ENCODE measurements at regions not wholly inside any gene's neighbourhood (a gene's known extent, or its start where the extent isn't known, plus 50 kb on each side); places are given as distances from the start of the nearest gene placed in this dataset.

DNA sequence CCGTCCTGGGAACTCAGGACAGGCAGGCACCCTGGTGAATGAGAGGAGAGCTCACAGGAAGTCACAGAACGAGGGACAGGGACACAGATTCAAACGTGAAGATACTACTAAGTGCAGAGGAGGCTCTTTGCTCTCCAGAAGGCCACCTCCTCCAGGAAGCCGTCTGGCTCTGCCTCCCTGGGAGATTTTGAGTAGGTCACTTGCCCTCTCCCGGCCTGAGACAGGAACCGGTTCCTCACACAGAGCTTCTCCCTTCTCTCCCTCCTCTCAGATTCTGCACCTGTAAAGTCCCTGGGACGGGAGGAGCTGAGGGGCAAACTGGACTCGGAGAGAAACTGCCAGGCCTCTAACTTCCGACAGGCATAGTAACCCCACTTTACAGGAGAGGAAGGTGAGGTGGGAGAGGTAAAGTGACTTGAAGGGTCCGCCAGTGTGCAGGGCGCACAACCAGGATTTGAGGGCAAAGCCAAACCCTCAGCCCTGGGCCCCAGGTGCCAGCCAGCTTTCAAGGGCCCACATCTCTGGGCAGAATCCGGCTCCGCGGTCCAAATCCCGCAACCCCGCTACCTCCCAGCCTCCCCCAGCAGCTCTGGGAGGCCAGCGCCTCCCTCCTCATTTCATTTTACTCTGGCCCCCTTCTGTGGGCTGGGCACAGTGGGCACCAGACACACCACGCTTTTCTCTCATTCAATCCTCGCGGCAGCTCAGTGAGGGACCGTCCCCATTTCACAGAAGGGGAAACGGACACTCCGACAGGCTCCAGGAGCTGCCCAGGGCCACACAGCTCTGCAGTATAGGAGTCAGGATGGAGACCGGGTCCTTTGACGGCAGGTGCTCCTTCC is 150.2 kb downstream of the SMAD6 start:
- no peak for TF ChIP-seq GATA2 (IDR thresholded peaks at IDR 0.05; ENCODE audit: low read depth, low read length)
- no peak for TF ChIP-seq GATA3 (IDR thresholded peaks at IDR 0.05; ENCODE audit: low read depth, low read length)

DNA sequence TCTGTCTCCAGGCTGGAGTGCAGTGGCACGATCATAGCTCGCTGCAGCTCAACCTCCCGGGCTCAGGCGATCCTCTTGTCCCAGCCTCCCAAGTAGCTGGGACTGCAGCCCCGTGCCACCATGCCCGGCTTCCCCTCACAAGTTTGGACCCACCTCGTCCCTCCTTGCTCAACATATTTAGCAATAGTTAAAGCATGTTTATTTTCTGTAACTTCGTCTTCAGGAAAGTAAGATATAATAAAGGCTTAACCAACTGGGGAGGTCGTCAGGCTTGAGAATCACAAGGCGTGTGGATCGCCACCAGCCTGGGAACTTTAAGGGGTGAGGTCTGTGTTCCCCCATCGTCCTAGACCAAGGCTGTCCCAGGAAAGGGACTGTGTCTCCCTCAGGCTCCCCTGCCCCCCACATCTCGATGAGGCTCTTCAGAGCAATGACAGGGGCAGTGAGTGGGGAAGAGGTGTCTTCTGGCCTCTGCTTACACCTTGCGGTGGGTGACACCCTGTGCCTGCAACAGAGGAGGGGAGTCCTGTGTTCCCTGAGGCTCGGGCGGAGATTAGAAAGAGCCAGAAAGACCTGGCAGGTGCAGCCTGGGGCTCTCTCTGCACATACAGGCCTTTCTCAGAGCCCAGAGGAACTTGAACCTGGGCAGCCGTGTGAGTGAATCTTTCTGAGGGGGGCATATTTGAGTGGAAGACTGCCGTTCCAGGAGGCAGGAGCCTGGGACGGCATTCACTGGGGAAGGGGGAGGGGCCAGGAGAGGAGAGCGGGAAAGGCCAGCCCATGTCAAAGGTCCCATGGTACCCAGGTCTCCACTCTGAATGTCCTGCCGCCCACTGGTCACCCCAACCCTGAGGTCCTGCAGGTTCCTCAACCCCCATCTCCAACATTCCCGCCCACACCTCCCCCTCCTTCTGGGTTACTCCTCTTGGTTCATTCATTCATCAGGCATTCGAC is 152.3 kb downstream of the SMAD6 start:
- no peak for TF ChIP-seq GATA3 (IDR thresholded peaks at IDR 0.05; ENCODE audit: low read depth, low read length)

DNA sequence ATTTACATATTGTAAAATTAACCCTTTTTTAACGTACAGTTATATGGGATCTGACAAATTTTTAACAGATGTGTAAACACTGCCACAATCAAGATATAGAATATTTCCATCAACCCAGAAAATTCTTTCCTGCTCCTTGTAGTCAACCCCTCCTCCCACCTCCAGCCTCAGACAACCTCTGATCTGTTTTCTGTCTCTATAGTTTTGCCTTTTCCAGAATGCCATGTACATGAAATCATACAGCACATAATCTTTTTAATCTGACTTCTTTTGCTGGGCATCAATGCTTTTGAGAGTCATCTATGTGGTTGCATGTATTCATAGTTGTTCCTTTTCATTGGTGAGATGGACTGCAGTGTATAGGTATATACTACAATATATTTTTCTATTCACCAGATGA is 153.0 kb downstream of the SMAD6 start:
- TF ChIP-seq GATA2 (IDR thresholded peaks at IDR 0.05; ENCODE audit: low read depth, low read length) (no peak), GATA3 (IDR thresholded peaks at IDR 0.05; ENCODE audit: low read depth, low read length) (no peak)

DNA sequence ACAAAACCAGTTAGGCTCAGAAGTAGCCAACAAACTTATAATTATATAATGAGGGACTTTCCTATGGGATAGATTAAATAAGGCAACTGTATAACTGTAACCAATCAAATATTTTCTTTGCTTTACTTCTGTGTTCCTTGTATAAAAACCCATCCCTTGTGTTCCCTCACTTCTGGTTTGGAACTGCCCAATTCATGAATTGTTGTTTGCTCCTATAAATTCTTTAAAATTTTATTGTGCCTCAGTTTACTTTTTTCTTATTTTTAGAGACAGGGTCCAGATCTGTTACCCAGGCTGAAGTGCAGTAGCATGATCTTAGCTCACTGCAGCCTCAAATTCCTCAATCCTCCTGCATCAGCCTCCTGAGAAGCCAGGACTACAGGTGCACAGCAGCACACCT is 155.7 kb downstream of the SMAD6 start:
- TF ChIP-seq GATA3 (IDR thresholded peaks at IDR 0.05; ENCODE audit: low read depth, low read length) (no peak), GATA2 (IDR thresholded peaks at IDR 0.05; ENCODE audit: low read depth, low read length) (no peak)

DNA sequence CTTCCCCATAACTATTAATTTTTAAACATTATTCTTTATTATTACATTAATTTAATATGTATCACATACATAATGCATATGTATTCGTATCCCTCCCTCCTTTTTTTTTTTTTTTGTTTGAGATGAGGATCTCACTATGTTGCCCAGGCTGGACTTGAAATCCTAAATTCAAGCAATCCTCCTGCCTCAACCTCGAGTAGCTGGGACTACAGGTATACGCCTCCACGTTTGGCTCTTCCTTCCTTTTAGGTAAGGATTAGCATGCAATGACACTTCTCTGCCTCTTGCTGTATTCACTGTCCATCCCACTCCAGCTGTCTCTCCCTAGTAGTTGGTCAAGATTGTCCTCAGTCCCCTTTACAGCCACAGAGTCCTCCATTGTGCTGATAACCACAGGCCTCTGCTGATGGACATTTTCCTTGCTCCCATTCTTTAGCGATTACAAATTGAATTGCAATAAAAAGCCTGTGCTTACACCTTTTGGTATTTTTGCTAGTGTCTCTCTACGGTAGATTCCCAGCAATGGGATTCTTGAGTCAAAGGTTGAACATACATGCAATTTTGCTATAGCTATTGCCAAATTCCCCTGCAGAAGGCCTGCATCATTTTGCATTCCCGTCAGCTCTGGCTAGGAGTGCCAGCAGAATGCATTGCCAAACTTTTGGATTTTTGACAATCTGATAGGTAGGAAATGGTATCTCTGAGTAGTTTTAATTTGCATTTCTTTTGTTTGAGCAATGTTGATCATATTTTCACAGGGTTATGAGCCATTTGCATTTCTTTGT is 156.6 kb downstream of the SMAD6 start:
- TF ChIP-seq GATA2 (IDR thresholded peaks at IDR 0.05; ENCODE audit: low read depth, low read length) (no peak), GATA3 (IDR thresholded peaks at IDR 0.05; ENCODE audit: low read depth, low read length) (no peak)

DNA sequence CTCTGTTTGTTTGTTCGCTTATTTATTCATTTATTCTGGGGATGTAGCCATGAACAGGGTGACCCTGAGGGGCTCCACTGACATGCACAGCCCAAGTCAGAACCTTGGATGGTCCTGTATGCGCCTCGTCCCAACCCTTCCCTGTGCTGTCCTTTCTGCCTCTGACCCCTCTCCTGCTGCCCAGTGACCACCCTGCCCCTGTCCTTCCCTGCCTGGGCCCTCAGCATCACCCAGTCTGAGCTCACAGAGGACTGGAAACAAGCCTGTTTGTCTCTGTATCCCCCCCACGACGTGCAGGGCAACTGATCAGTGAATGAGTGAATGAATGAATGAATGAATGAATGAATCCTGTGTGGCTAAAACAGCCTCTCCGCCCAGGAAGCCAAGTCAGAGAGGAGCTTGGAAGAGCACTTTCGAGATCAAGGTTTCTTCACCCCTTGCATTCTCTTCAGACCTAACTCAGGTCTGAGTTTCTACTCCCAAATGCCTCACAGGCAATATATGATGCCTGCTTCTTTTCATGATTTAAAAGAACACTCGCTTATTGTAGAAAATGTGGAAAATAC is 157.7 kb downstream of the SMAD6 start:
- TF ChIP-seq GATA2 (IDR thresholded peaks at IDR 0.05; ENCODE audit: low read depth, low read length) (no peak), GATA3 (IDR thresholded peaks at IDR 0.05; ENCODE audit: low read depth, low read length) (no peak)

DNA sequence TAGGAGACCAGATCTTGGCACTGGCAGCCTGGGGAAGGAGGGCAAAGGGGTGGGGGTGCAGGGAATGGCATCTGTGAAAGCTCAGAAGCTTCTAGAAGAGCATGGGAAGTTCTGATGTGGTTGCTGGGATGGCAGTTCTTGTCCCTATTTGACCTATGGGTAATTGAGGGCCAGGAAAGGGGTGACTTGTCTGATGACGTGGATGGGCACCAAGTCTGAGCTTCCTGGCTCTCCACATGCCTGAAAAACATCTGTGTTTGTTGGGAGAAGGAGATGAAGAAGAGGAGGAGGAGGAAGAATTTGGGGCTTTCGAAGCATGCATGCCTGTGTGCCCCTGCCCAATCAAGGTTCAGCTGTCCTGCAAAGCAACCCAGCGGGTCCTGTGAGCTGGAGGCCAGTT is 158.8 kb downstream of the SMAD6 start:
- TF ChIP-seq GATA3 (IDR thresholded peaks at IDR 0.05; ENCODE audit: low read depth, low read length) (no peak), GATA2 (IDR thresholded peaks at IDR 0.05; ENCODE audit: low read depth, low read length) (no peak)

DNA sequence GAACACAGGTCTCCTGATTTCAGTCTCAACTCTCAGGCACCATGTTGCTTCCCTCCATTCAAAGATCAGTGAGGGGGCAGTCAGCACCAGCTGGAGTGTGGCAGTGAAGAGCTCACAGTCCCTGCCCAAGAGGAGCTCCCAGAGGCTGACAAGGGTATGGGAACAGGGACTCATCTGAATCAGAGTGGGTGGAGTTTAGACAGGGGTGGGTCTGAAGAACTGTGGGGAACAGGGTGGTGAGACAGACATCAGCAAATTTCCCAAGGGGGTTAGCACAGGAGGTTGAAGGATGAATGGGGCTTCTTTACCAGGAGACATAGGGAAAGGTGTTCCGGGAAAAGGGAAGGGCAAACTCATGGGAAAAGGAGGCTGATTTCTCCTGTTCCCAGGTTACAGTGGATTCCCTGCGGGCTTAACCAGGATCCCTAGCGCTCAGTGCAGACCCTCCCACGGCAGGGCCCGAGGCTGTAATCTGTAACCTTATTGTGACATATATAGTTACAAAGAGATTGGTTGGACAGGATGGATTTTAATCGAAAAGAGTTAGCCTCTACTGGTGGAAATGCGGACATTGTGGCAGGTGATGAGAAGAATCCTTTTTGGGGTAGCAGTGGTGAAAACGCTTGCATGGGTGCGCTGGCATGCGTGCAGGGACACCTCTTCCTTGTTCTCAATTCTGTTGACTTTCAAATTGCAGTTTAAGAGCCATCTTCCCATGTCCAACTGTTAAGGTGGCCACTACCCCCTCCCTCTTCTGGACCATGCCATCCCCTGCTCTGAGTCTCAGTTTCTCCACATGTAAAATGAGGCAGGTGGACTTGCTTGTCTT is 160.3 kb downstream of the SMAD6 start:
- TF ChIP-seq GATA3 (IDR thresholded peaks at IDR 0.05; ENCODE audit: low read depth, low read length) (no peak), GATA2 (IDR thresholded peaks at IDR 0.05; ENCODE audit: low read depth, low read length) (no peak)

DNA sequence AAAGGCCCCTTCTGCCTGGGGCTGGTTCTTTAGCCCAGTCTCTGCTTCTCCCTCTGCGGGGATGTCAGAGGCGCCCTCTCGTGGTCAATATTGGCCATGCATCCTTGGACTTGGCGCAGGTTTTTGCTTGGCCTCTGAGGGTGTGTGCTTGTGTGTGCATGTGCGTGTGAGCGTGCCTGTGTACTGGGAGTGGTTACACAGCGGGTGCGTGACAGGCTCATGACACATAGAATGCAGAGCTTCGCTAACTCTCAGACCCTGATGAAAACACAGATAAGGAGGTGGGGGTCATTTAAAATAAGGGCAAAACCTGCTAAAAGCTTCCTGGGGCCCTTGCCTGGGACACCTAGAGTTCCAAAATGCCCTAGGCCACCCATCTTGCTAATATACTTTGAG is 160.9 kb downstream of the SMAD6 start:
- TF ChIP-seq GATA3 (IDR thresholded peaks at IDR 0.05; ENCODE audit: low read depth, low read length) (no peak), GATA2 (IDR thresholded peaks at IDR 0.05; ENCODE audit: low read depth, low read length) (no peak)

DNA sequence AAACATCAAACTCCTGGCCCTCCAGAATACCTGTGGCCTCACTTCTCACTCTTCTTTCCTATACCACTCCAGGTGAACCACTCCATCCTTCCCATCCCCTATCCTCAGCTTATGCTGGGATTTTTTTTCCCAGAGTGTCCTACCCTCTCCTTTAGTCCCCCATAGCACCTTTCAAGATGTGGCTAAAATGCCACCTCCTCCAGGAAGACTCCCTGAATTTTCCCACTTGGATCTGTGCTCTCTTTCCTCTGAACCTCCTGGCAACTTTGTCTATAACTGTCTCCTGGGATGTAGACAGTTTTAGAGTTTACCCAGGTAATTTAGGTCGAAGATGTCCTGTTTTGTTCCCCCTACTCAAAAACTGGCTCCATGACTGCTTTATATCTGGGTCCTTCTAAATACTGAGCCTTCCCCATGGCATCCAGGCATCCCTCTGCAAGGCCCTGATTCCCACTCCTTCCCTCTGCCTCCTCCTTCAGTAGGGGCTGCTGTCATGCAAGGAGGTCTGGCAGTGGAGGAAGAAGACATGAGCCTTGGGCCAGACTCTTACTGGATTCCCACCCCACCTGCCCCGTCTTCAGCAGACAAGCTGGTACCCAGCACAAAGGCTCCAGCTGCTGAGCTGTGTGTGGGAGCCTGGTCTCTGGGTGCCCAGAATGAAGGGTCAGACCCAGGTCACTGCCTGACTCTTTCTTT is 161.5 kb downstream of the SMAD6 start:
- no peak for TF ChIP-seq GATA3 (IDR thresholded peaks at IDR 0.05; ENCODE audit: low read depth, low read length)
- TF ChIP-seq GATA2 (IDR thresholded peaks at IDR 0.05; ENCODE audit: low read depth, low read length) = no peak

DNA sequence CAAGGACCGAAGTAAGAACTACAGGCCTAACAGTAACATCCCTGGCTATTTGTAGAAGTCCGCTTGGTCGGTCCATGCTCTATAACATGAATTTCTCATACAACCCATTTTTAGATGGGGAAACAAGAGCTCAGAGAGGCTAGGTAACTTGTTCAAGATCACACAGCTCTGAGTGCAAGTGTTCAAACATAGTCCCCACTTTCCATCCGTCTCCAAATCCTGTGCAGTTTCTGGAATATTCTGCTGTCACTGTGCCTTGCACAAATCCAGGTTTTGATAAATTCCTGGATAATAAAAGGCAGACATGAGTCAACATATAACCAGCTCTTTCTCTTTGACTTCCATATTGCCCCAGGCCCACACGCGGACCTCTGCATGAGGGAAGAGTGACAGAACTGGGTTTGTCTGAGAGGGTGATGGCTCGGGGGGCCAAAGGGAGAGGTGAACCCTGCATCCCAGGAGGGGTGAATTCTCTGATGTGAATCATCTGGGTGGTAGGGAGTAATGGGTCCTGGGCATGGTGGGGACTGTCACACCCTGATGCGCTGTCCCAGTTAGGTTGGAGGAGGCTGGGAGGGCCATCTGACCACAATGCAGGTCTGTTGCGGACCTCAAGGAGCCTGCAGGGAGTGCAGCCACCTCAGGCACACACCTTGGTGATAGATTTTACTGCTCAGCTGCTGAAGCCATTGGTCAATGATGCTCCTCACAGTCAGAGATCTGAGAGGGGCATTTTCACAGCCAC is 162.2 kb downstream of the SMAD6 start:
- TF ChIP-seq GATA3 (IDR thresholded peaks at IDR 0.05; ENCODE audit: low read depth, low read length) (no peak), GATA2 (IDR thresholded peaks at IDR 0.05; ENCODE audit: low read depth, low read length) (no peak)

DNA sequence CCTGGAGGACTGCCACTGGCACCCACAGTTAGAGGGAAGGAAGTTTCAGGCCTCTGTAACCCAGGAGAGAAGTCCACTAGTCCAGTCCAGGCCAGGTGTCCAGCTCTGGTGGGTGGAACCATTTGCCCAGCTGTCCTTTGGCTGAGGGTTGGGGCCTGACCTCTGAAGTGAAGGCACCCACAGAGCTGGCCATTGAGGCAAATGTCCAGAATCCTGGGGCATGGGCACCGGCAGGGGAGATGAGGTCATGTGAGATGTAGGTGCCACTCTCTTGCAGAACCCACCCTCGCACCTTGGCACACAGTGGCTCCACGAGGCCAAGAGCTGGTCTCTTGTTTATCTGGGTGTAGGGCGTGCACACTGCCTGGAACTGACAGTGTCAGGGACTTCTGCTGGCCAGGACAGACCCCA is 162.8 kb downstream of the SMAD6 start:
- TF ChIP-seq GATA3 (IDR thresholded peaks at IDR 0.05; ENCODE audit: low read depth, low read length) = no peak
- no peak for TF ChIP-seq GATA2 (IDR thresholded peaks at IDR 0.05; ENCODE audit: low read depth, low read length)
